OCI-LY3 (cell line): ENCODE measurements at regions not wholly inside any gene's neighbourhood (a gene's known extent, or its start where the extent isn't known, plus 50 kb on each side); places are given as distances from the start of the nearest gene placed in this dataset.

Experiments used
- EZH2phosphoT487 ChIP-seq: fragments of 200-600 bp; shearing (Covaris generic); IDR thresholded peaks from 2 replicates; pipeline ENCODE4 v1.6.1; 2018; ENCODE audit warnings: antibody characterized with exemption, mixed run types, low read depth
- TF ChIP-seq, protein P1 (sequence below): fragments of 200-600, 300-600 bp; sonication (generic); IDR thresholded peaks from 2 replicates; pipeline ENCODE4 v1.5.1; 2014; ENCODE audit warnings: antibody characterized with exemption, low read length, low read depth

DNA sequence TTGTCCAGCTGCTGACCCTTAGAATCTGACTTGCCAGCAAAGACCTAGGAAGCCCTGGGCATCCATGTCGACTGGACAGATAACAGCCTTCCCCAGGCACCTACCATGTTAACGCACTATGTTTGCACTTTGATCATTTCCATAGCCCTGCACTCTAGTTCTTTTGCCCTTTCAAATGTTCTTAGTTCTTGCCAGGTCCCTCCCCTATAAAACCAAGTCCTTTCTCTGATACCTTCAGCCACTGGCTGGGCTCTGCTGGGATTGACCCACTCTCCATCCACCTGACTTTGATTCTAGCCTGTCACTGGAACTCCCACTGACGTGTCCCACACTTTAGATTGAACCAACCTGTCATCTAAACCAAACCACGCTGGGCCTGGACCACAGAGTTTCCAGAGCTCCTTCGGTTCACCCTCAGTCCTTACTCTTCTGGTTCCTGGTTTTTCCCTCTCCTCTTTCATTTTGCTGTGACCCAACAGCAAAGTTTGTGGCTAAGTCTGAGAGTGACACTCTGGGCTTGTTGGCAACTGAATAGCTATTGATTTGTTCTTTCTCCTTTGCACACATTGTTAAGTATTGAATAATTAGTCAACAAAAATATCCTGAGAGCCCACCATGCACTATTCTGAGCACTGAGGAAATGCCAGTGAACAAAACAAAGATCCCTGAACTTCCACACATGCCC lies 51.8 kb upstream of the STK38L start:
- TF ChIP-seq, protein P1, sequence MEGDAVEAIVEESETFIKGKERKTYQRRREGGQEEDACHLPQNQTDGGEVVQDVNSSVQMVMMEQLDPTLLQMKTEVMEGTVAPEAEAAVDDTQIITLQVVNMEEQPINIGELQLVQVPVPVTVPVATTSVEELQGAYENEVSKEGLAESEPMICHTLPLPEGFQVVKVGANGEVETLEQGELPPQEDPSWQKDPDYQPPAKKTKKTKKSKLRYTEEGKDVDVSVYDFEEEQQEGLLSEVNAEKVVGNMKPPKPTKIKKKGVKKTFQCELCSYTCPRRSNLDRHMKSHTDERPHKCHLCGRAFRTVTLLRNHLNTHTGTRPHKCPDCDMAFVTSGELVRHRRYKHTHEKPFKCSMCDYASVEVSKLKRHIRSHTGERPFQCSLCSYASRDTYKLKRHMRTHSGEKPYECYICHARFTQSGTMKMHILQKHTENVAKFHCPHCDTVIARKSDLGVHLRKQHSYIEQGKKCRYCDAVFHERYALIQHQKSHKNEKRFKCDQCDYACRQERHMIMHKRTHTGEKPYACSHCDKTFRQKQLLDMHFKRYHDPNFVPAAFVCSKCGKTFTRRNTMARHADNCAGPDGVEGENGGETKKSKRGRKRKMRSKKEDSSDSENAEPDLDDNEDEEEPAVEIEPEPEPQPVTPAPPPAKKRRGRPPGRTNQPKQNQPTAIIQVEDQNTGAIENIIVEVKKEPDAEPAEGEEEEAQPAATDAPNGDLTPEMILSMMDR: no peak
- no peak for TF ChIP-seq EZH2phosphoT487
